SK-N-SH treated with all-trans-retinoic acid at 6 μM for 48 hours (cell line): ENCODE measurements at regions not wholly inside any gene's neighbourhood (a gene's known extent, or its start where the extent isn't known, plus 50 kb on each side); places are given as distances from the start of the nearest gene placed in this dataset.

Experiments
- ATAC-seq: fragments of 200-7000 bp; cut with Tn5 transposase; 3 replicates; pipeline ENCODE4 v1.9.1; 2020; ENCODE audit warnings: mild to moderate bottlenecking, moderate library complexity
- ARNTL ChIP-seq: fragments of 450-650 bp; formaldehyde crosslinking; IDR thresholded peaks from 2 replicates; pipeline ENCODE4 v1.5.0; 2020; ENCODE audit warnings: low read depth, mild to moderate bottlenecking, moderate library complexity, borderline replicate concordance
- BACH2 ChIP-seq: fragments of 250-450 bp; sonication (Bioruptor Pico); IDR thresholded peaks from 2 replicates; pipeline ENCODE4 v1.9.0; 2021; ENCODE audit warnings: mild to moderate bottlenecking, borderline replicate concordance
- CREB5 ChIP-seq: fragments of 250-450 bp; sonication (Bioruptor Pico); IDR thresholded peaks from 2 replicates; pipeline ENCODE4 v1.5.1; 2020; ENCODE audit warnings: low read depth, mild to moderate bottlenecking, moderate library complexity
- CSDC2 ChIP-seq: fragments of 250-450 bp; sonication (Bioruptor Pico); IDR thresholded peaks from 2 replicates; pipeline ENCODE4 v1.5.0; 2020; ENCODE audit warnings: mild to moderate bottlenecking, moderate library complexity
- CSRNP3 ChIP-seq: fragments of 250-450 bp; sonication (Bioruptor Pico); IDR thresholded peaks from 2 replicates; pipeline ENCODE4 v1.5.1; 2021; ENCODE audit warnings: mild to moderate bottlenecking, moderate library complexity
- GLIS3 ChIP-seq: fragments of 250-450 bp; sonication (Bioruptor Pico); IDR thresholded peaks from 2 replicates; pipeline ENCODE4 v1.5.0; 2020; ENCODE audit warnings: mild to moderate bottlenecking, moderate library complexity
- ISL1 ChIP-seq: fragments of 250-450 bp; sonication (Bioruptor Pico); IDR thresholded peaks from 2 replicates; pipeline ENCODE4 v2.1.2; 2022; ENCODE audit warnings: mild to moderate bottlenecking, moderate library complexity
- OSR1 ChIP-seq: fragments of 250-450 bp; sonication (Bioruptor Pico); IDR thresholded peaks from 2 replicates; pipeline ENCODE4 v1.8.0; 2022; ENCODE audit warnings: moderate library complexity, mild to moderate bottlenecking, inconsistent platforms
- PATZ1 ChIP-seq: fragments of 250-450 bp; sonication (Bioruptor Pico); IDR thresholded peaks from 2 replicates; pipeline ENCODE4 v1.8.0; 2020; ENCODE audit warnings: mild to moderate bottlenecking, moderate library complexity, borderline replicate concordance
- POU6F1 ChIP-seq: fragments of 250-450 bp; sonication (Bioruptor Pico); IDR thresholded peaks from 2 replicates; pipeline ENCODE4 v1.8.0; 2021; ENCODE audit warnings: low read depth, mild to moderate bottlenecking, moderate library complexity, borderline replicate concordance
- PPARA ChIP-seq: fragments of 250-450 bp; sonication (Bioruptor Pico); IDR thresholded peaks from 2 replicates; pipeline ENCODE4 v1.5.0; 2020; ENCODE audit warnings: mild to moderate bottlenecking, borderline replicate concordance
- SNAI2 ChIP-seq: fragments of 250-450 bp; sonication (Bioruptor Pico); IDR thresholded peaks from 2 replicates; pipeline ENCODE4 v1.5.0; 2020; ENCODE audit warnings: mild to moderate bottlenecking, moderate library complexity
- TCF4 ChIP-seq: fragments of 250-450 bp; sonication (Bioruptor Pico); IDR thresholded peaks from 2 replicates; pipeline ENCODE4 v1.8.0; 2021; ENCODE audit warnings: mild to moderate bottlenecking, moderate library complexity, borderline replicate concordance
- TOX ChIP-seq: fragments of 250-450 bp; sonication (Bioruptor Pico); IDR thresholded peaks from 2 replicates; pipeline ENCODE4 v1.8.0; 2021; ENCODE audit warnings: mild to moderate bottlenecking, moderate library complexity, borderline replicate concordance
- TSHZ2 ChIP-seq: fragments of 250-450 bp; sonication (Bioruptor Pico); IDR thresholded peaks from 2 replicates; pipeline ENCODE4 v1.5.0; 2020; ENCODE audit warnings: mild to moderate bottlenecking, moderate library complexity
- ZC3H10 ChIP-seq: fragments of 250-450 bp; sonication (Bioruptor Pico); IDR thresholded peaks from 2 replicates; pipeline ENCODE4 v1.5.1; 2021; ENCODE audit warnings: mild to moderate bottlenecking, moderate library complexity
- ZFP3 ChIP-seq: fragments of 250-450 bp; sonication (Bioruptor Pico); IDR thresholded peaks from 2 replicates; pipeline ENCODE4 v1.5.0; 2020; ENCODE audit warnings: mild to moderate bottlenecking, moderate library complexity
- ZFP30 ChIP-seq: fragments of 450-650 bp; formaldehyde crosslinking; IDR thresholded peaks from 2 replicates; pipeline ENCODE4 v1.5.0; 2022; ENCODE audit warnings: mild to moderate bottlenecking, moderate library complexity
- ZNF565 ChIP-seq: fragments of 450-650 bp; formaldehyde crosslinking; conservative IDR thresholded peaks from 2 replicates; pipeline ENCODE4 v1.5.0; 2020; ENCODE audit warnings: low read depth, mild to moderate bottlenecking, moderate library complexity
- ZNF70 ChIP-seq: fragments of 450-650 bp; formaldehyde crosslinking; IDR thresholded peaks from 2 replicates; pipeline ENCODE4 v1.5.0; 2020; ENCODE audit warnings: mild to moderate bottlenecking, moderate library complexity
- ZNF8 ChIP-seq: fragments of 450-650 bp; formaldehyde crosslinking; IDR thresholded peaks from 2 replicates; pipeline ENCODE4 v1.5.0; 2020; ENCODE audit warnings: mild to moderate bottlenecking, moderate library complexity

GRCh38 chr2:183807870-183808269 is 683.6 kb downstream of the NUP35 start (continued):
- TF ChIP-seq GLIS3: no peak
- TF ChIP-seq SNAI2: no peak

- TF ChIP-seq ISL1 (CRISPR knock-in tag): peak; percentile 84
- TF ChIP-seq CSDC2: no peak
Observed at GRCh38 chr2:183809404-183809803, 685.2 kb downstream of the NUP35 start.

GRCh38 chr2:183811281-183811680 is 687.0 kb downstream of the NUP35 start:
- TF ChIP-seq ZNF565: no peak
- TF ChIP-seq TCF4 (CRISPR knock-in tag): no peak
- no peak for TF ChIP-seq GLIS3
- no peak for TF ChIP-seq ISL1 (CRISPR knock-in tag)
- no peak for TF ChIP-seq CREB5 (CRISPR knock-in tag)
- TF ChIP-seq POU6F1: no peak
- TF ChIP-seq TOX (CRISPR knock-in tag): no peak
- no peak for TF ChIP-seq OSR1 (CRISPR knock-in tag)
- no peak for TF ChIP-seq ZNF70 (CRISPR knock-in tag)
- TF ChIP-seq ARNTL: no peak

More at GRCh38 chr2:183809404-183809803, 685.2 kb downstream of the NUP35 start:
- ATAC-seq: no peak

GRCh38 chr2:183812091-183812490 is 687.8 kb downstream of the NUP35 start:
- TF ChIP-seq ZNF70 (CRISPR knock-in tag) (no peak), ZFP3 (CRISPR knock-in tag) (no peak), ZC3H10 (CRISPR knock-in tag) (no peak), GLIS3 (no peak), ISL1 (CRISPR knock-in tag) (no peak), ARNTL (no peak), BACH2 (CRISPR knock-in tag) (no peak), TCF4 (CRISPR knock-in tag) (no peak), OSR1 (CRISPR knock-in tag) (no peak), CREB5 (CRISPR knock-in tag) (no peak), PATZ1 (CRISPR knock-in tag) (no peak), CSRNP3 (CRISPR knock-in tag) (no peak), PPARA (CRISPR knock-in tag) (no peak), CSDC2 (no peak), ZNF8 (CRISPR knock-in tag) (no peak)
- peak; percentile 83 for ATAC-seq

More at GRCh38 chr2:183811281-183811680, 687.0 kb downstream of the NUP35 start:
- ATAC-seq: no peak

- no peak for ATAC-seq
- TF ChIP-seq ZFP3 (CRISPR knock-in tag) (no peak), TSHZ2 (CRISPR knock-in tag) (no peak), OSR1 (CRISPR knock-in tag) (no peak), GLIS3 (no peak), PPARA (CRISPR knock-in tag) (no peak), ZFP30 (CRISPR knock-in tag) (no peak), CSRNP3 (CRISPR knock-in tag) (no peak), PATZ1 (CRISPR knock-in tag) (no peak), ZC3H10 (CRISPR knock-in tag) (no peak)
Observed at GRCh38 chr2:183825710-183826109, 701.5 kb downstream of the NUP35 start.
